ENCODE measurements at regions not wholly inside any gene's neighbourhood (a gene's known extent, or its start where the extent isn't known, plus 50 kb on each side); places are given as distances from the start of the nearest gene placed in this dataset.
"Not testable (repeated sequence)": the region's sequence is repeated elsewhere in the genome, so short reads cannot be mapped to it uniquely, and the experiment has no call there.

- H3K4me1 Mint-ChIP-seq (ENCODE audit: low read depth); H3K9me3 Mint-ChIP-seq; ATAC-seq; POLR2A ChIA-PET; DNase-seq; intact Hi-C loops (cut with micrococcal nuclease); H3K36me3 Mint-ChIP-seq (ENCODE audit: low read depth); H3K27ac Mint-ChIP-seq: not testable (repeated sequence)
- CTCF ChIA-PET = interaction anchor here (0.6 to 0.7 kb wide), 3 partner anchors 9 to 137 kb away, joined by 3 to 4 read pairs (median 3); no protein-coding TSS in a partner anchor
- Mint-ChIP-seq H3K4me3 (peak overlapping the region; percentile 49), H3K27me3 (peaks cover 27% of the 10 kb centered on the region)
Observed at GRCh38 chr4:4106923-4107322, 119.8 kb downstream of the OTOP1 start.

- ChIA-PET POLR2A (interaction anchor here (0.6 kb wide), 1 partner anchor 165 kb away, joined by 3 read pairs; no protein-coding TSS in a partner anchor), CTCF (interaction anchor here (0.6 to 0.7 kb wide), 3 partner anchors 9 to 138 kb away, joined by 3 to 4 read pairs (median 3); no protein-coding TSS in a partner anchor)
- Mint-ChIP-seq H3K27me3 (peaks cover 23% of the 10 kb centered on the region), H3K4me3 (peak overlapping the region; percentile 58)
- H3K4me1 Mint-ChIP-seq (ENCODE audit: low read depth); intact Hi-C loops (cut with micrococcal nuclease); H3K27ac Mint-ChIP-seq; H3K9me3 Mint-ChIP-seq; H3K36me3 Mint-ChIP-seq (ENCODE audit: low read depth): not testable (repeated sequence)
- DNase-seq (peak; percentile 73), ATAC-seq (peak; percentile 66)
- TF ChIP-seq CTCF (IDR thresholded peaks at IDR 0.05) = peak; percentile 62
Observed at GRCh38 chr4:4107411-4108107, 119.2 kb downstream of the OTOP1 start.

- DNase-seq; H3K27me3 Mint-ChIP-seq; intact Hi-C loops (cut with micrococcal nuclease); H3K9me3 Mint-ChIP-seq; H3K27ac Mint-ChIP-seq; H3K4me1 Mint-ChIP-seq (ENCODE audit: low read depth); H3K4me3 Mint-ChIP-seq; H3K36me3 Mint-ChIP-seq (ENCODE audit: low read depth); ATAC-seq; POLR2A ChIA-PET: not testable (repeated sequence)
- CTCF ChIA-PET = interaction anchor here (1.7 kb wide), 1 partner anchor 8 kb away, joined by 4 read pairs; no protein-coding TSS in a partner anchor
Observed at GRCh38 chr4:4115381-4115780, 111.3 kb downstream of the OTOP1 start.

- H3K27ac Mint-ChIP-seq; ATAC-seq; intact Hi-C loops (cut with micrococcal nuclease); DNase-seq; H3K27me3 Mint-ChIP-seq; H3K4me1 Mint-ChIP-seq (ENCODE audit: low read depth); H3K36me3 Mint-ChIP-seq (ENCODE audit: low read depth); POLR2A ChIA-PET; H3K4me3 Mint-ChIP-seq; H3K9me3 Mint-ChIP-seq: not testable (repeated sequence)
- CTCF ChIA-PET = interaction anchor here (1.7 kb wide), 1 partner anchor 10 kb away, joined by 4 read pairs; no protein-coding TSS in a partner anchor
Observed at GRCh38 chr4:4116901-4117300, 109.8 kb downstream of the OTOP1 start.

- POLR2A ChIA-PET = not testable (repeated sequence)
Observed at GRCh38 chr4:4134368-4134767, 92.4 kb downstream of the OTOP1 start.

GRCh38 chr4:4136621-4137020 lies 90.1 kb downstream of the OTOP1 start:
- H3K27ac Mint-ChIP-seq; ATAC-seq; H3K4me3 Mint-ChIP-seq; DNase-seq; H3K9me3 Mint-ChIP-seq; H3K27me3 Mint-ChIP-seq; POLR2A ChIA-PET; H3K36me3 Mint-ChIP-seq (ENCODE audit: low read depth); intact Hi-C loops (cut with micrococcal nuclease); CTCF ChIA-PET; H3K4me1 Mint-ChIP-seq (ENCODE audit: low read depth): not testable (repeated sequence)

More at GRCh38 chr4:4134368-4134767, 92.4 kb downstream of the OTOP1 start:
- ATAC-seq; H3K9me3 Mint-ChIP-seq; H3K4me1 Mint-ChIP-seq (ENCODE audit: low read depth); intact Hi-C loops (cut with micrococcal nuclease); H3K27me3 Mint-ChIP-seq; H3K36me3 Mint-ChIP-seq (ENCODE audit: low read depth); H3K27ac Mint-ChIP-seq; DNase-seq; CTCF ChIA-PET; H3K4me3 Mint-ChIP-seq: not testable (repeated sequence)
